ENCODE measurements at regions not wholly inside any gene's neighbourhood (a gene's known extent, or its start where the extent isn't known, plus 50 kb on each side); places are given as distances from the start of the nearest gene placed in this dataset.

DNA sequence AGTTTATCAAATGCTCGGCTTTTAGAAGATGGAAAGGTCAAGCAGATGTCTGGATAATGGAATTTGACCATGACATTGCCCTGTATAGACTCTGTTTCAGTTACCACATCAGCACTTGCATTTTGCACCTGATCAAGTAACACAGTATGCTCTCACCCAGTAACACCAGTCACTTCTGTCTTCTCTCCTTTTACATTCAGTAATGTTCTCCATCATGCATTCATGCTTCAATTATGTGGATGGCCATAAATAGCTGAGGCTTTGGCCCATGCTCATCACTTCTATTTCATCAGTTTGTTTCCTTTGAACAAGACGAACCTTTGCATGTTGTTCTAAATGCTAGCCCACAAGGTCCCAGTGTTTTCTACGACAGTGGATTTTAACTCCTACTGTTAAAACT lies 322.9 kb upstream of the ACVR2A start:
- TF ChIP-seq, protein P1, sequence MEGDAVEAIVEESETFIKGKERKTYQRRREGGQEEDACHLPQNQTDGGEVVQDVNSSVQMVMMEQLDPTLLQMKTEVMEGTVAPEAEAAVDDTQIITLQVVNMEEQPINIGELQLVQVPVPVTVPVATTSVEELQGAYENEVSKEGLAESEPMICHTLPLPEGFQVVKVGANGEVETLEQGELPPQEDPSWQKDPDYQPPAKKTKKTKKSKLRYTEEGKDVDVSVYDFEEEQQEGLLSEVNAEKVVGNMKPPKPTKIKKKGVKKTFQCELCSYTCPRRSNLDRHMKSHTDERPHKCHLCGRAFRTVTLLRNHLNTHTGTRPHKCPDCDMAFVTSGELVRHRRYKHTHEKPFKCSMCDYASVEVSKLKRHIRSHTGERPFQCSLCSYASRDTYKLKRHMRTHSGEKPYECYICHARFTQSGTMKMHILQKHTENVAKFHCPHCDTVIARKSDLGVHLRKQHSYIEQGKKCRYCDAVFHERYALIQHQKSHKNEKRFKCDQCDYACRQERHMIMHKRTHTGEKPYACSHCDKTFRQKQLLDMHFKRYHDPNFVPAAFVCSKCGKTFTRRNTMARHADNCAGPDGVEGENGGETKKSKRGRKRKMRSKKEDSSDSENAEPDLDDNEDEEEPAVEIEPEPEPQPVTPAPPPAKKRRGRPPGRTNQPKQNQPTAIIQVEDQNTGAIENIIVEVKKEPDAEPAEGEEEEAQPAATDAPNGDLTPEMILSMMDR (IDR thresholded peaks at IDR 0.05), result no peak
- no peak for DNase-seq
- Histone ChIP-seq H3K36me3 (no peaks in the 10 kb centered on the region), H3K4me1 (no peaks in the 10 kb centered on the region), H3K9me3 (no peaks in the 10 kb centered on the region), H3K27me3 (no peaks in the 10 kb centered on the region), H3K4me3 (no peak overlapping the region), H3K27ac (no peak overlapping the region)
- intact Hi-C loops (cut with DNase I), result no loop called here
- no peak for ATAC-seq

DNA sequence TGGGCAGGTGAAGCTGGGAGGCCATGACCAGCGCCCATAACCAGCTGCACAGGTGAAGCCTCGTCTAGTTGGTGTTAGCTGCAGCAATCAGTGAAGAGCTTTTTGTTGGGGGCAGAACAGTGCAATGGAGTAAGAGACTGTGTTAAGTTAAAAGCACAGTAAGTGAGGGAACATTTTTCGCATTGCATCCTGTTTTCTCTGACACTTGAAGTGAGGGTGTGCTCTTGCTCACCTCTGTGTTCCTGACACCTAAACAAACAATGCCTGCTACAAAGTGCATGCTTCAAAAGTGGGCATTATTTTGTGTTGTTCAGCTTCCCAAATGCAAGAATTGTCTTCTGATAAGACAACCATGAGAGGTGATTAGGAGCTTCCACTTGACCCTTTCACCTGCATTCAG lies 324.0 kb upstream of the ACVR2A start:
- H3K27ac ChIP-seq, result no peak overlapping the region
- ATAC-seq (peak; percentile 55), DNase-seq (no peak)
- no peaks in the 10 kb centered on the region for H3K27me3 ChIP-seq
- H3K36me3 ChIP-seq, result no peaks in the 10 kb centered on the region
- no peaks in the 10 kb centered on the region for H3K4me1 ChIP-seq
- H3K4me3 ChIP-seq, result no peak overlapping the region
- H3K9me3 ChIP-seq, result no peaks in the 10 kb centered on the region
- TF ChIP-seq, protein P1 (IDR thresholded peaks at IDR 0.05), result no peak
- intact Hi-C loops (cut with DNase I), result no loop called here

DNA sequence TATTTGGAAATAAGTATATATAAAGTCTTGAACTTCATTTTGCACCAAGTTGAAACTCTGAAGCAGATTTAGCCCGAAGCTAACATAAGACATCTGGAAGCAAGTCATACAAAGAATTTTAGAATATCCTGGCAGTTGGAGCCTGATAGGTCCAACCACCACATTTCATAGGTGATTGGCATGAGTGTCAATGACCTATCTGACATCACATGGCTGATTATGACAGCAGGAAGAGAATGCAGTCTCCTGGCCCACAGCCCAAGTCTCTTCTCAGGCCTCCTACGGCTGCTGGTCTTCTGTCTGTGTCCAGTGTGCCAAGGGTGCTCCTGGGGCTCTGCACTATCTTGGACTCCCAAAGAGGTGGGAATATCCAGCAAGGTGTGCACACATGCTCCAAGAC lies 325.7 kb upstream of the ACVR2A start:
- no peaks in the 10 kb centered on the region for H3K4me1 ChIP-seq
- TF ChIP-seq, protein P1 (IDR thresholded peaks at IDR 0.05), result no peak
- no peak overlapping the region for H3K27ac ChIP-seq
- no peaks in the 10 kb centered on the region for H3K27me3 ChIP-seq
- intact Hi-C loops (cut with DNase I), result no loop called here
- no peak for DNase-seq
- H3K9me3 ChIP-seq, result no peaks in the 10 kb centered on the region
- no peaks in the 10 kb centered on the region for H3K36me3 ChIP-seq
- no peak overlapping the region for H3K4me3 ChIP-seq
- no peak for ATAC-seq

DNA sequence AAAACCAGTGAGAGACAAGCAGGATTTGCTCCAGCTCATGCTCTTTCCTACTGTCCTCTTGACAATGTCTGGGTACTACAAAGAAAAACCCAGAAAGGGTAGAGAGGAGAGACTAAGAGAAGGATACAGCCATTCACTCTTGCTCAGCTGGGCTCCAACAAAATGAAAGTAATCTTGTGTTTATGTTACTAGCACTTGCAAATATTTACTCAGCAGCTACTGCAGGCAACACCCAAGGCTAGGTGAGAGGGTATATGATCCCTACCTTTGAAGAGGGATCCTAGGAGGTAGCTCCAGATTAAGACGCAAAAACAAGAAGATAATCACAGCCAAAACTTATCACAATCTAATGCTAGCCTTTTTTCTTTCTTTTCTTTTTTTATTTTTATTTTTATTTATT lies 329.6 kb upstream of the ACVR2A start:
- Histone ChIP-seq H3K9me3 (no peaks in the 10 kb centered on the region), H3K36me3 (no peaks in the 10 kb centered on the region), H3K27ac (no peak overlapping the region), H3K4me3 (no peak overlapping the region), H3K4me1 (no peaks in the 10 kb centered on the region), H3K27me3 (no peaks in the 10 kb centered on the region)
- DNase-seq (no peak), ATAC-seq (peak; percentile 79)
- intact Hi-C loops (cut with DNase I), result no loop called here
- TF ChIP-seq, protein P1 (IDR thresholded peaks at IDR 0.05), result no peak

DNA sequence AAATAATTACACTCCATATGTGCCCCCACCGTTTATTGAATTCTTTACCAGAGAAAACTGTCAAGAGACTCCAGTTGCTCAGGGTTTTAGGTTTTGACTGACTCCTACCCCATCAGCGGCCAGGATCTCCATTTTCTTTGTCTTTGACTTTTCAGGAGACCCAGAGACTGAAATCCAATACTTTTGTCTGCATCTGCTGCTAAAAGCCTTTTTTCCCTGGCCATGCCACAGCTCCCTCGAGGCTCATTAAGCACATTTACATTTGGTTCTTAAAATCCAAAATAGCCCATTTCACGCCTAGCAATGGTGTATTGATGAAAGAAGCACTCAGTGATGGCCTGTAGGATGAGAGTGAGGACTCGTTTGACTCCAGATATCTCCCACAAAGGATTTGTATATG lies 332.6 kb upstream of the ACVR2A start:
- Histone ChIP-seq H3K36me3 (no peaks in the 10 kb centered on the region), H3K9me3 (no peaks in the 10 kb centered on the region), H3K4me3 (no peak overlapping the region), H3K27me3 (no peaks in the 10 kb centered on the region), H3K4me1 (no peaks in the 10 kb centered on the region), H3K27ac (peak overlapping the region in 1 of 2 donors; percentile 9)
- intact Hi-C loops (cut with DNase I), result no loop called here
- ATAC-seq, result no peak
- DNase-seq, result no peak
- TF ChIP-seq, protein P1 (IDR thresholded peaks at IDR 0.05), result no peak

Measured in left lung (tissue), 4 donors.